H1 (cell line): ENCODE measurements at regions not wholly inside any gene's neighbourhood (a gene's known extent, or its start where the extent isn't known, plus 50 kb on each side); places are given as distances from the start of the nearest gene placed in this dataset.

Experiments
- ASH2L ChIP-seq: fragments of 200-600, 300-600 bp; sonication (generic); IDR thresholded peaks from one replicate; pipeline ENCODE4 v1.7.1; 2017; ENCODE audit warnings: low read length
- BCL11A ChIP-seq, 2 experiments: IDR thresholded peaks; one replicate each; pipeline ENCODE4 v1.6.1; 2011; ENCODE audit warnings: low read depth in 2 of 2, low read length in 2 of 2, mild to moderate bottlenecking in 2 of 2
- CBX8 ChIP-seq: fragments of 300-800, 300-1000 bp; sonication (generic); IDR thresholded peaks from 2 replicates; pipeline ENCODE4 v1.7.1; 2016; ENCODE audit warnings: low read depth, low read length, borderline replicate concordance
- CTCF ChIP-seq, 3 experiments: IDR thresholded peaks; 1 replicate in 2 of 3; 2 replicates in 1 of 3; pipeline versions ENCODE4 v1.5.1 to v1.6.1; 2011; ENCODE audit warnings: low read length in 3 of 3, mild to moderate bottlenecking in 3 of 3, inconsistent platforms in 2 of 3, low read depth in 1 of 3, moderate library complexity in 1 of 3; ENCODE audit not compliant: insufficient read depth in 1 of 3; ENCODE audit errors: control extremely low read depth in 1 of 3
- EP300 ChIP-seq, 2 experiments: IDR thresholded peaks; 1 replicate in 1 of 2; 2 replicates in 1 of 2; pipeline ENCODE4 v1.6.1; 2011 to 2012; ENCODE audit warnings: low read depth in 2 of 2, low read length in 2 of 2, mild to moderate bottlenecking in 2 of 2, borderline replicate concordance in 1 of 2, inconsistent platforms in 1 of 2, moderate library complexity in 1 of 2
- MAFK ChIP-seq: IDR thresholded peaks from 2 replicates; pipeline ENCODE4 v1.6.1; 2012; ENCODE audit warnings: low read depth, mild to moderate bottlenecking, improper control_type of control experiment, low read length
- MAX ChIP-seq: IDR thresholded peaks from 2 replicates; pipeline ENCODE4 v1.6.1; 2012; ENCODE audit warnings: inconsistent platforms
- POLR2A ChIP-seq, 2 experiments: IDR thresholded peaks; 1 replicate in 1 of 2; 2 replicates in 1 of 2; pipeline ENCODE4 v1.6.1; 2011; ENCODE audit warnings: low read depth in 2 of 2, low read length in 2 of 2, mild to moderate bottlenecking in 2 of 2; ENCODE audit errors: control extremely low read depth in 1 of 2
- POLR2AphosphoS5 ChIP-seq: IDR thresholded peaks from 2 replicates; pipeline ENCODE4 v1.6.1; 2011; ENCODE audit warnings: low read depth, low read length
- RAD21 ChIP-seq, 2 experiments: IDR thresholded peaks in 1 of 2; conservative IDR thresholded peaks in 1 of 2; 2 replicates each; pipeline ENCODE4 v1.6.1; 2011; ENCODE audit warnings: low read depth in 2 of 2, low read length in 2 of 2, improper control_type of control experiment in 1 of 2, inconsistent platforms in 1 of 2, mild to moderate bottlenecking in 1 of 2, moderate library complexity in 1 of 2
- SAP30 ChIP-seq: fragments of 300-600 bp; sonication (generic); IDR thresholded peaks from 2 replicates; pipeline ENCODE4 v1.7.1; 2012; ENCODE audit warnings: low read length, moderate library complexity, mild to moderate bottlenecking, inconsistent platforms; ENCODE audit not compliant: insufficient read depth, insufficient replicate concordance
- SIN3A ChIP-seq, 2 experiments: IDR thresholded peaks in 1 of 2; conservative IDR thresholded peaks in 1 of 2; 2 replicates each; pipeline ENCODE4 v1.6.1; 2011 to 2012; ENCODE audit warnings: low read length in 2 of 2, improper control_type of control experiment in 1 of 2, low read depth in 1 of 2, mild to moderate bottlenecking in 1 of 2
- SP2 ChIP-seq: IDR thresholded peaks from 2 replicates; pipeline ENCODE4 v1.6.1; 2012; ENCODE audit warnings: mild to moderate bottlenecking, low read length, inconsistent platforms
- USF2 ChIP-seq: IDR thresholded peaks from 2 replicates; pipeline ENCODE4 v1.6.1; 2011; ENCODE audit warnings: low read length, improper control_type of control experiment

- TF ChIP-seq POLR2A (IDR thresholded peaks at IDR 0.05; ENCODE audit: control extremely low read depth in 1 of 2, low read depth in 2 of 2, low read length in 2 of 2) (no peak), RAD21 (IDR thresholded peaks at IDR 0.05 in 1 of 2, conservative IDR thresholded peaks at IDR 0.05 in 1 of 2; ENCODE audit: low read depth in 2 of 2, low read length in 2 of 2) (no peak), SAP30 (no peak), SP2 (no peak), CTCF (IDR thresholded peaks at IDR 0.05; ENCODE audit: control extremely low read depth in 1 of 3, insufficient read depth in 1 of 3, low read depth in 1 of 3, low read length in 3 of 3) (no peak), ASH2L (no peak), CBX8 (no peak), MAFK (no peak), MAX (no peak), EP300 (IDR thresholded peaks at IDR 0.05; ENCODE audit: borderline replicate concordance in 1 of 2, low read depth in 2 of 2, low read length in 2 of 2) (no peak), USF2 (no peak), BCL11A (IDR thresholded peaks at IDR 0.05; ENCODE audit: low read depth in 2 of 2, low read length in 2 of 2) (no peak), POLR2AphosphoS5 (no peak), SIN3A (conservative IDR thresholded peaks at IDR 0.05 in 1 of 2, IDR thresholded peaks at IDR 0.05 in 1 of 2; ENCODE audit: low read depth in 1 of 2, low read length in 2 of 2) (no peak)
Observed at GRCh38 chr15:53246404-53246803, 456.3 kb upstream of the ONECUT1 start.
